HG02798 (cell line): ENCODE measurements at regions not wholly inside any gene's neighbourhood (a gene's known extent, or its start where the extent isn't known, plus 50 kb on each side); places are given as distances from the start of the nearest gene placed in this dataset.

Source experiments
- ATAC-seq: cut with Tn5 transposase; IDR thresholded peaks from one replicate; pipeline ENCODE4 v1.9.1; 2021; ENCODE audit warnings: mild to moderate bottlenecking; ENCODE audit not compliant: unreplicated experiment, poor library complexity

DNA sequence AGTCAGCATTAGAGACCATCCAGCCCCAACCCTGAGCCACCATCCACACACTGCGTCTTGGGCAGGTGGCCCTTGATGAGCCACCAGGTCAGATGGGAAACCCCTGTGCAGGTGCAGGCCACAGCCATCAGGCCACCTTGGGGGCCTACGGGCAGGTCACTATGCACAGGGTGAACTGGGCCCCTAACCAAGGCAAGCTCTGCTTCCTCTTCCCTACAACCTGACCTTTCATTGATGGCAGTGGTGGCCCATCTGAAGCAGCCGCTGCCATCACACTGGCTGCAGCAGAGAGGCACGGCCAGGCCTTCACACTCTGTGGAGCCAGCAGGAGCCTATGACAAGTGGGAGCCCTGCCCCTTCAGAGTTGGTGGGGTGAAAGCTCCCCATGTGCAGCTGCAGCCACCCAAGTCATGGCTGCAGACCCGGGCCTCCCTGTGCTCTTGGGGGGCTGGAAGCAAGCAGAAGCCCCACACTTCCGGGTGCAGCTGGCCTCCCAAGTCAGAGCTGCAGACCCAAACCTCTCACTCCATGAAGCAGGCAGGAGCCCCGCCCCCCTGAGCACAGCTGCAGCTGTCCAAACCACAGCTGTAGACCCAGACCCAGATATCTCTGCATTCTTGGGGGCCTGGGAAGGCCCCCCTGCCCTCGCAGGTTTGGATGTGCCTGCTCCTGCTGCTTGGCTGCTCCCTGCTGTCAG lies 681.5 kb downstream of the MATN1 start:
- no peak for ATAC-seq

DNA sequence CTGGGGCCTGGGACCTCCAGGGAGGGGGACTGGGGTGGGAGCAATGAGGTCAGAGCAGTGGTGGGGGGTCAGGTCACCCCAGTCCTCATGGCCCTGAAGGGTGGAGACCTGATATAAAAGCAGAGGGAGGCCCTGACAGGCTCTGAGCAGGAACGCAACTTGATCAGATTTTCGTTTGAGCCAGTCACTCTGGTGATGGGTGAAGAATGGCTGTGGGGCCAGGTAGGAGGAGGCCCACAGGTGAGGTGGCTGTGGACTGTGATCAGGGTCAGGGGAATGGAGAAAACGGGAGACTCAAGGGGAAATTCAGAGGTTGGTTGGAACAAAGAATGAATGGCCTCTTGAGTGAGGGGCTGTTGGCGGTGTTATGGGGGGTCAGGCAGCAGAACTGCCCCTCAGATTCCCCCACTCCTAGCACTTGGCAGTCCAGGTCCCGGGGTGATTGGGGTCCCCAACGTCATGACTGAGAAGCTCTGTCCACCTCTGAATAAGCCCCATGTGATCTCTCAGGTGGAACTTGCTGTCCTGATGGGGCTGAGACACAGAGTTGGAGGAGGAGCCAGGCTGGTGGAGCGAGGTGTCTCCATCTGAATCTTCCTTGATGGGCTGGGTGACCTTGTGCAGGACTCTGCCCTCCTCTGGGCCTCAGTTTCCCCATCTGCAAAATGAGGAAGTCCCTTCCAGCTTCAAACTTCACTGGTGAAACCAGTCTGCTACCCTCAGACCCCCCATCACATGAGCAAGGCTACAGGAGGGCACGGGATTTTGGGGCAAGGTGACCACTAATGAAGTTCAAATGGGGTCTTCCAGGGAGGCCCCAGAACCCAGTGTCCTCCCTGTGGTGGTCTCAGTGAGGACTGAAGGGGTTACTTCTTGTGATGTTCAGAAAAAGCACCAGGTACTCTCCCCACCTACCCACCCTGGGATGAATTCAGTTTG lies 683.0 kb downstream of the MATN1 start:
- no peak for ATAC-seq

DNA sequence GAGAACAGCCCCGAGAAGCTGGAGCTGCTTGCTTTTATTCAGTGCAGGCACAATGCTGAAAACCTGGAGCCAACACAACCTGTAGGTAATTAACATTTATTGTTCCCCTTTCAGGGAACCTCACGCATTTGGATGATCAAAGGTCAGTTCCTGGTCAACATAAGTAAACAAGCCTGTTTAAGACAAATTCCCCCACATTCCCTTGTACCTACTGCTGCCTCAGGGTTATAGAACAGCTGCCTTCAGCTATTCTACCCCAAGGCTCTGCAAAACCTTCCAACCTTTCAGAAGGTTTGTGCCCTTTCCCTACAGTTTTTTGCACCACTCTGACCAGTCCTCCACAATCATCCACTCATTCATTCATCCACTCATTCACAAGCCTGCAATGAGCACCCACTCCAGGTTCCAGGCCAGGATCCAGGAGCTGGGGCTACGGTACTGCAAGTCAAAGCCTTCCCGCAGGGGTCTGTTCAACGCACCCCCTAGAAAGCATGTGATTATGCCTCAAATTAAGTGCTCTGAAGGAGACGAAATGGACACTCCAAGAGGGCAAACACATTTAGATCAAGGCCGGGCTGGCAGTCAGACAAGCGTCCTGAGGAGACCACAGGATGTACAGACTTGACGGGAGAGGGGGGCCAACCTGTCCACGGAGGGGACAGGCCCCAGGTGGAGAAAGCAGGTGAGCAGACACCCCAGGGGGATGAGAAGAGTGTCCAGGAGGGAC lies 683.9 kb downstream of the MATN1 start:
- ATAC-seq: no peak

DNA sequence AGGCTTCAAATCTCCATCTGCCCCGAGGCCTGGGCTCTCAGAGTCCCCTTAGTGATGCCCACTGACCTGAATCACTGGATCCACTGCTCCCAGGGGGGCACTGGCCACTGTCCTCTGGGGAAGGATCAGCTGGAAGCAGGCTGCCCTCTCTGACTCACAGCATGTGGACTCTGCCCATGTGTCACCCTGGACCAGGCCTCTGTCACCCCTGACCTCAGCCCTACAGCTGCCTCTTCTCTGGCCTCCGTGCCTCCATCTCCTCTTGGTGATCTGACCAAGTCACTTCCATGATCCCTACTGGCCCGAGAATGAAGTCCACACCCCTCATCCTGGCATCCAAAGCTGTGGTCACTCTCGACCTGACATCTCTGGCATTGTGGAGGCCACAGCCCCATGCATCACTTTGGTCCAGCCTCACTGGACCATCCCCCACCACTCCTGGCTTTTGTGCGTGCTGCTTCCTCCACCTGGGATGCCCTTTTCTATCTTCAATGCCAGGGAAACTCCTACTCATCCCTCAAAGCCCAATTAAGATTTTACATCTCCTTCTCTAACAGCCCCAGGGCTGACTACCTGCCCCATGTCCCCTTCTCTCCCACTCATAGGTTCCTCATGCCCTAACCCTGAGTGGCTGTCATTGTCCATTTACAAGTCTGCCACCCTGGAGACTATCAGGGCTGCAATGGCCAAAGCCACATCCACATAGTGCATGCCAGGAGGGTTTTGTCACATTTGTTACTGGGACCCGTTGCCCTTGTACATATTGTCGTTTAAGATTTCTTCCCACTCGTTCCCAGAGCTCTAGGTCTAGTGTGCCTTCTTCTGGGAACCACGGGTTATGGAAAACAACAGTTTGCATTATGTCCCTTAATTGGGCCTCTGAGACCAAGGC lies 685.0 kb downstream of the MATN1 start:
- ATAC-seq: no peak

DNA sequence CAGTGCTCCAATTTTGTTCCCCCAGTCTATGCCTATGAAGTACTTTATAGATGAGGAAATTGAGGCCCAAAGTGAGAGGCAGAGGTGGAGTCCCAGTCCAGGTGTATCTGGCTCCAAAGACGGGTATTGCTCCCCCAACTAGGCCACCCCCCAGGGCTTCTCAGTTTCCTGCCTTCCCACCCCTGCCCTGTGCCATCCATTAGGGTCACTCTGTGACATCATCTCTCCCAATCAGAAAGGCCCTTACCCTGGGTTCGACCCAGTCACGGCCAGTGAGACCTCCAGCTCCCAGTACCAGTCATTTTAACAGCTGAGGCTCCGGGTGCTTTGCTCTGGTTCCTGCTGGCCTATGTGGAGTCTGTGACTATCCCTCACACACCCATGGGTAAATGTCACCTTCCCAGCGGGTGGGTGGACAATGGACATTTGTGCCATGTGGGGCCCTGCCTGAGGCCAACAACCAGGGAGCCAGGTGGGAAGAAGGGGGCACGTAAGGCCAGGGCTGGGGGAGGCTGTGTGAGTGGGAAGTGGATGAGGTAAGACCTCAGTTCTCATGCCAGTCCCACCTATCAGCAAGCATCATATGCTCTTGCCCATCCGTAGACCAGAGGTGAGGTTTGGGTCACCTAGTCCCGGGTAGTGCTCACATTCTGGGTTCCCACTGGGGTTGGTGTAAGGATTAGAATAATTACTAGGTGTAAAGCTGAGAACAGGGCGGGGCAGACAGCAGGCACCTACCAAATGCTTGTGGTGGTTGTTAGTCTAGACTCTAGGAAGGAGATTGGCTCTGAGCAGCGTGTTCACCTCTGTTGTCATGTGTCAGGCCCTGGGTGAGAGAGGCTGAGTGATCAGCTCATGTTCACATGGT lies 685.9 kb downstream of the MATN1 start:
- no peak for ATAC-seq

DNA sequence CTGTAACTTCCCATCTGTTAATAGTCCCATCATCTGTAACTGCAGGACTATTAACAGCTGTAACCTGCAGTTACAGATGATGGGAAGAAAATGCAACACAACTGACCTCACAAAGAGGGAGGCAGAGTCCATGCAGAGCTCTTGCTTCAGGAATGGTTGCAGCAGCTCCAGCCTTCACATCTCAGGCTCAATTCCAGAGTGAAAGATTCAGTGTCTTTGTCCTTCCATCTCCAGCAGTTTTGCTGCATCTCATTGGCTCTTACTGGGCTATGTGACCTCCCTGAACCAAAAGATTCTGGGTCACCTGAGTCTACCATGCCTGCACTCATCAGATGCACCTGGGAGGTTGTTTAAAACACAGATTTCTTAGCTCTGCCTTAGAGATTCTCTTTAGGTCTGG lies 686.7 kb downstream of the MATN1 start:
- no peak for ATAC-seq

DNA sequence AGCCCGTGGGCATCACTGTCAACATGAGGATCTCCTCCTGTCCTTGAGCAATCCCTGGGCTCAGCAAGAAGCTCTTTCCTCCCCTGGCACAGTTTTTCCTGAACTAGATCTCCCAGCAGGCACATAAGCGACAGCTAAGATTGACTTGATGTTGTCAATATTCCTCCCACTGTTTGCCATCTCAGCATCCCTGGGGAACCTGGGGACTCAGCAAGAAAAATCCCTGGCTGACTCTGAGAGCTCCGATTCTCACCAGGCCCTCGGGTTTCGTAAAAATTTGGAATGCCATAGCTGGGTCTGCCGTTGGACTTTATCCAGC lies 687.2 kb downstream of the MATN1 start:
- no peak for ATAC-seq

DNA sequence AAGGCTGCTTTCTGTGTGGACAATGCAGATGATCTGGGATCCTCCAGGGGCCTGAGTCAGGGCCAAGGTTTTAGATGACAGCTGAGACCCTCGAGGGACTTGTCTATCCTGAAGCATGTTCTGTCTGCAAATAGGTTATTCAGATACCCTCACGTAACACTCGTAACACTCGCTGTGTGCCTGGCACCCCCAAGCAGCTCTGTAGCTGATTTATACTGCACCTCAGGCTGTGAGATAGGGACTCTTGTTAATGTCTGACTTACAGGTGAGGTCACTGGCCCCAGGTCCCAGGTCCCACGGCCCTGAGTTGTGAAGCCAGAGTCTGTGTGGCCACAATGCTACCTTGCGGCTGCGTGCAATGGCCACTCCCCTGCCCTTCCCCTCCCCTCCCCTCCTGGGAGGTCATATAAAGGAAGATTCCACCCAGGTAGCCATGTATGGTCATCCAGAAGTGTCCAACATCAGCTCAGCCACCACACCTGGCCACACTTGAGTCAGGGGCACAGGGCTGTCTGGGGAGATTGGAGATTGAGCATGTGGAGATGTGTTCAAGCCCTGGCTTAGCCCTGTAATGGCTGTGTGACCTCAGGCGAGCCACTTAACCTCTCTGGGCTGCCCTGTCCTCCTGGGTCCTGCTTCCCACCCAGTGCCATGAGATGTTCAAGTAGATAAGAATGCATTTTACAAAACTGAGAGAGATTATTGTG lies 687.7 kb downstream of the MATN1 start:
- ATAC-seq: no peak

DNA sequence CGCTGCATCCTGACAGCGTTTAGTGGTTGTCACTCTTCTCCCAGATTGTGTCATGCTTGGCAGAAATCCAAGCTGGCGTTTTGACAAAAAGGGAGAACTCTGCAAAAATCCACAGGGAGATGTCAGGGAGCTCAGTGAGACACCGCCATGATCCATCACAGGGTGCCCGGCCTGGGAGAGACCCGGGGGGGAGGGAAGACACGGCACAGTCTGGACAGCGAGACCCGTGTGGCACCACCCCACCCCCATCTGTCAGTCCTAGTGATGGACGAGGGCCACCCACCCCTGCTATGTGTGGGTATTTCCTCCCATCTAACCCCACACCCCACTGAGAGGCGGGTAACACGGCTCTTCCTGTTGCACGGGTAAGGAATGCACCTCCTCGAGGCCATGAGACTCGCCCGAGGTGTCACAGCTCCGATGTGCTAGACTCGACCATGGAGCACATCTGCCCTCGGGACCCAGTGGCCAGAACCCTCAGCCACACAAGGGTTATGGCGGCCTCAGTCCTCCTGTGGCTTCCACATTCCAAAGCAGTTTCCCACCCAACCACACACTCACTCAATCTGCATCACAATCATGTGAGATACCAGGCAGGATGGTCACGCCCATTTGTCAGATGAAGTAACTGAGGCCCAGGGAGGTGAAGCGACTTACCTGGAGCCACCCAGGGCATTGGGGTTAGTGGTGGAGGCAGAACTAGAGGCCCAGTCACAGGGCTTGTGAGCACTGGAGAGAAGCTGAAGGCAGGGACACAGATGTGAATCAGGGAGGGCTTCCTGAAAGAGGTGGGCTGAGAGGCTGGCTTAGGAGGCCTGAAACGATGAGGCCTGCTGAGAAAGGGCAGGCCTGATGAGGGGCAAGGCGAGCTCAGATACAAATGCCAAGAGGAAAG lies 688.5 kb downstream of the MATN1 start:
- no peak for ATAC-seq

DNA sequence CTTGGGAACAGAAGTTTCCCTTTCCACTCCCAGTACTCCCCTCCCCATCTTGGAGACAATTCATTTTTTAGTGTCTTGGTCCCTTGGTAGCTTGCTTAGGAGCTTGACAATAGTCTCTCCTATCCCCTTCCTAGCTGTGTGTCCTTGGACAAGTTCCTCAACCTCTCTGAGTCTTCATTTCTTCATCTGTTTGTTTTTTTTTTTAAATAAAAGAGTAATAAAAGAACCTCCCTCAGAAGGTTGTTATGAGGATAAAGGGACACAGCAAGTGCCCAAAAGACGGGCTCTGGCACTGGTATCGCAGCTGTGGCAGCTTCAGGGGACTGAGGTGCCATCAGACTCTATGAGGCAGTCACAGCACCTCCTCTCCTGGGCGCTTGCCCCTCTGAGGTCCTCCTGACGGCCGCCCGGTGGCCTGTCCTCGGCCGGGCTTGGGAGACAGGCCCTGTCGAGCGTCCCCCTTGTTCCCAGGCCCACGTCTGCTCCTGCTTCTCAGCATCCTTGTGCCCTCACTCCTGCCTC lies 689.2 kb downstream of the MATN1 start:
- ATAC-seq: no peak

DNA sequence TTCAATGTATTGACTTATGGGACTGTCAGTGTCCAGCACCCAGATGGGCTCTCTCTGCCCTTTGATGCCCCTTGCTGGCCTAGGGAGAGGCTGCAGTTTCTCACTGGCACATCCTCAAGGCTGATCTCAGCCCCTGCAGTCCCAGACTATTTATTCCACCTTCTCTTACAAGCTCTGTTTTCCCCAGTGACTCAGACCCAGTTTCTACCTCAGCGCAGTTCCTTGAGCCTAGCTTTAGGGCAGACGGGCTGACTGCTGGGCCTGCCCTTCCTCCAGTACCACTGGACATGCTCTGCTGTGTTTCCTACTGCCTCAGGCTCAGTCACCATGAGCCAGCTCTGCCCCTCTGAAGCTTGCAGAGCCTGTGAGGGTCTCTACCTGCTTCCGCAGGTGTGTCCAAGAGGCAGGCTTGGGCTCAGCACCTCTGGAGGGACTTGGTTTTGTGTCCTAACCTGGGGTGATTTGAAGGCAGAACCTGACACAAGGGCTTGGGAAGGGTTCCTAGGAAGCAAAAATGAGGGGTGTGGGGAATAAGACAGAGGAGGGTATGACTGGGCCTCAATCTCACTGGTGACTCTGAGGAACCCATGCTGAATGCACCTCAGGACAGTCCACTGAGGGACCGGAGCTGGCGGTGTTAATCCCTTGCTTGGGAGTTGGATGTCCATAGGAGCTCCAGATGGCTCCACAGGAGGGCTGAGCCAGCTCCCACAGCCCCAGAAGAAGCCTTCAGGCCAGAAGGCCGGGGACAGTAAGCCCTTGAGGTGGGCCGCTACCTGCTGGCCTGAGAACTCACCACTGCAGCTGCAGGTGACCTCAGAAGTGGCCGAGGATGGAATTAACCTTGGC lies 689.9 kb downstream of the MATN1 start:
- no peak for ATAC-seq

DNA sequence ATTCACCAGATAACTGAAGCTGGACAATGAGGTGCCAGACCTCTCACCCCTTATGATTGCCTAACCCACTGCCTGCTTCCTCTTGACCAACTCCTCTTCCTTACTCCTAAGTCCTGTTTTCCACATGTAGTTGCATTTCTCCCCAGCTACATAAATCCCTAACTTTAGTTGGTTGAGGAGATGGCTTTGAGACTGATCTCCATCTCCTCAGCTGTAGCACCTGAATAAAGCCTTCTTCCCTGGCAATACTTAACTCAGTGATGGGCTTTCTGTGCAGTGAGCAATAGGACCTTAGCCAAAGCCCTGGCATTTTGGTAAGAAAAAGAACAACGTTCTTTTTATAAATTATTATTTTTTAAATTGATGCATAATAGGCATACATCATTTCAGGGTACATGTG lies 691.1 kb downstream of the MATN1 start:
- ATAC-seq: no peak

DNA sequence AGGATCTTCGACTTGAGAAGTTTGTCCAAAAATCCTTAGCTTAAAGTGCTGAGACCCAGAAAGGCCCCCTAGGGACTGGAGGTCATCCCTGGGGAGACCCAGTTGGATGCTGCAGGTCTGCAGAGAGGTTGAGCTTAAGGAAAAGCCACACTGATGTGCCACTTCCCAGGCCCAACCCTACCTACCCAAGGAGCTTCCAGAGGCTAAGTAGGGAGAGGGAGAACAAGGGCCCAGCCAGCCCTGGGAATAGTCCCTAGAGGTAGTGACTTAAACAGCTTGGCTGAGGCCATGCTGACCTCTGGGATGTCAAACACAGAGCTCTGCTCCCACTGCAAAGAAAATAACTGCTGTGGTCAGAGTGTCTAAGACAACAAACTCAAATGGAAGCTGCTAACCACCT lies 693.7 kb downstream of the MATN1 start:
- no peak for ATAC-seq

DNA sequence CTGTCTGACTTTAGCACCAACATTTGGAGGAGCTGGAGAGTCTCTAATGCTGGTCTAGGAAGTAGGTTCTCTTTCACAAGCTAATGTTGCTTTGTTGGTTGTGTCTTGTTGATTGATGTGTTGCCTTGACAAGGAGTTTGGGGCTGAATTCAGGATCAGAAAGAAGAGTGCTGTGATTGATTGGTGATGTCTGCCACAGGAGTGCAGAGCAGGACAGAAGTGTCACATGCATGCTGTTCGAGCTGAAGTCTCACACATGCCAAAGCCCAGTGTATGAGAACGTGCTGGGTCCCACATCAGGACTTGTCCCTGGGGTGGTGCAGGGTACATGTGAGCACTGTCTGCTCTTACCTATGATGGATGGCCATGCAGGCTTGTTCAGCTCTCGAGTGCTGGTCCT lies 694.4 kb downstream of the MATN1 start:
- no peak for ATAC-seq

DNA sequence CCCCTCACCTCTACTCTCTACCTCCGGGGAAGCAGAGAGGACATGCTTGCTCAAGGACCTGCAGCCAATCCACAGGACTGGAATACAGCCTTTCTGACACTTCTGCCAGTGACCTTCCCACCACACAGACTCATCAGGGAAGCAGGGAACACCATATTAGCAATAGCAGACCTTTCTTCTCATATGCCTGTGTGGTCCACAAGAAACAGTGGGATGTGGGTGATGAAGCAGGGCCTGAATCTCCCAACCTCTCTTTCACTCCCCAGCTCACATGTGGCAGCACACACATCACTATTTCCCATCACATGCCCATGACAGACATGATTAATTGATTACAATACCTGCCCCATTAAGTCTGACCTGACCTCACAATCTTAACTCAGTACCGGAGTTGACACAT lies 695.1 kb downstream of the MATN1 start:
- ATAC-seq: no peak

DNA sequence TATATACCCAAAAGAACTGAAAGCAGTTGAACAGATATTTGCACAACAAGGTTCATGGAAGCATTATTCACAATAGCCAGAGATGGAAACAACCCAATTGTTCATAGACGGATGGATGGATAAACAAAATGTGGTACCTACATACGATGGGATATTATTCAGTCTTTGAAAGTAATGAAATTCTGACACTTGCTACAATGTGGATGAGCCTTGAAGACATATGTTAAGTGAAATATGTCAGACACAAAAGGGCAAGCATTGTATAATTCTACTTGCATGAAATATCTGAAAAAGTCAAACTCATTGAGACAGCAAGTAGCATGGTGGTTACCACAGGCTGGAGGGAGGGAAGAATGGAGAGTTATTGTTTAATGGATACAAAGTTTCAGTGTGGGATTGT lies 696.1 kb downstream of the MATN1 start:
- no peak for ATAC-seq
